GM23248 (cell line): ENCODE measurements at regions not wholly inside any gene's neighbourhood (a gene's known extent, or its start where the extent isn't known, plus 50 kb on each side); places are given as distances from the start of the nearest gene placed in this dataset.

Source experiments
- EZH2 ChIP-seq: fragments of 200-600 bp; sonication (generic); IDR thresholded peaks from 2 replicates; pipeline ENCODE4 v1.6.1; 2018; ENCODE audit warnings: antibody characterized with exemption, mild to moderate bottlenecking; ENCODE audit not compliant: insufficient read depth, poor library complexity, severe bottlenecking
- EZH2phosphoT487 ChIP-seq: fragments of 200-600 bp; sonication (generic); IDR thresholded peaks from 2 replicates; pipeline ENCODE4 v1.6.1; 2018; ENCODE audit warnings: antibody characterized with exemption, moderate library complexity, mild to moderate bottlenecking, low read depth; ENCODE audit not compliant: insufficient read depth

DNA sequence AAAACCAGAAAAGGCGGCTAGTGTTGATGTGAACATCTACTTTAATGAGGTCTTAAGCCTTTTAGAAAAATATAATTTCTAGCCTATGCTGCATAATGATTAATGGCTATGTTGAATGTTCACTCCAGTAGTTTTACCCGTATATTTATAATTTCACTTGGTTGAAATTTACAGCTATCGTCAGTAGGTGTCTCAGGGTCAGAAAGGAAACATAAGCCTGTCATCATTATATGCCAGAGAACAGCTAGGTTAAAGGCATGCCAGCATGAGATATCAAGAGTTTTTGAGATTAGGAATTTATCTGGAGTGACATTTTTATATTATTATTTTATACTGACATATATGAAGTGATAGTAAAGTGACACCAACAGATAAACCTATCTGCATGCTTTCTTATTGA, 904.1 kb downstream of the OTOL1 start:
- TF ChIP-seq EZH2 (no peak), EZH2phosphoT487 (no peak)
